A549 (cell line): ENCODE measurements at regions not wholly inside any gene's neighbourhood (a gene's known extent, or its start where the extent isn't known, plus 50 kb on each side); places are given as distances from the start of the nearest gene placed in this dataset.
"Not testable (repeated sequence)": the region's sequence is repeated elsewhere in the genome, so short reads cannot be mapped to it uniquely, and the experiment has no call there.

Experiments
- ATAC-seq, 2 experiments: fragments of 200-7000 bp in 1 of 2; fragments of >200 bp in 1 of 2; cut with Nextera tagmentation in 1 of 2; cut with Tn5 transposase in 1 of 2; 3 replicates each; pipeline versions ENCODE4 v1.8.0 to v1.9.1; 2018 to 2020; ENCODE audit warnings: mild to moderate bottlenecking in 1 of 2, moderate library complexity in 1 of 2
- CTCF ChIA-PET: fragments of 300-600 bp; sonication (Branson Sonifier 250); formaldehyde crosslinking; extraction: SDS; loops from one replicate; lab custom pipeline; 2021; ENCODE audit warnings: antibody characterized with exemption, inconsistent platforms; lab: Yijun Ruan, JAX
- POLR2A ChIA-PET: fragments of 350-600 bp; formaldehyde crosslinking; extraction: SDS; loops from one replicate; lab custom pipeline; 2021; ENCODE audit warnings: antibody characterized with exemption, inconsistent platforms; lab: Yijun Ruan, JAX
- DNase-seq, 2 experiments: peaks; one replicate each; pipeline versions ENCODE4 v3.0.0 to v3.0.0-alpha.2; 2011 to 2016; ENCODE audit warnings: low read depth in 1 of 2, low spot score in 1 of 2
- FAIRE-seq: peaks from 2 replicates; lab custom pipeline; 2011; peaks lifted over from hg19 to GRCh38; lab: Jason Lieb, UNC
- H3K27ac ChIP-seq, 2 experiments: fragments of >200 bp; sonication (Bioruptor Twin); formaldehyde crosslinking; 3 replicates each; pipeline ENCODE4 v1.5.1; 2016 to 2017
- H3K4me1 ChIP-seq: fragments of >200 bp; sonication (Bioruptor Twin); formaldehyde crosslinking; 3 replicates; pipeline ENCODE4 v1.6.1; 2016
- H3K4me2 ChIP-seq: fragments of >200 bp; sonication (Bioruptor Twin); formaldehyde crosslinking; 3 replicates; pipeline ENCODE4 v1.6.1; 2016
- H3K4me3 ChIP-seq: fragments of >200 bp; sonication (Bioruptor Twin); formaldehyde crosslinking; 3 replicates; pipeline ENCODE4 v1.5.1; 2016
- H3K9me3 ChIP-seq: fragments of >200 bp; sonication (Bioruptor Twin); formaldehyde crosslinking; 3 replicates; pipeline ENCODE4 v1.6.1; 2016
- CBX8 ChIP-seq: fragments of 200-600 bp; sonication (generic); IDR thresholded peaks from 2 replicates; pipeline ENCODE4 v1.6.1; 2016
- EHMT2 ChIP-seq: fragments of 200-600 bp; sonication (generic); IDR thresholded peaks from 2 replicates; pipeline ENCODE4 v1.6.1; 2016; ENCODE audit warnings: antibody characterized with exemption, low read depth, mild to moderate bottlenecking, moderate library complexity
- EP300 ChIP-seq, 2 experiments: fragments of >200 bp; sonication (Bioruptor Twin); formaldehyde crosslinking; IDR thresholded peaks; 2 replicates in 1 of 2; 3 replicates in 1 of 2; pipeline ENCODE4 v1.6.1; 2016 to 2017
- ESRRA ChIP-seq: fragments of 150-350 bp; IDR thresholded peaks from 2 replicates; pipeline ENCODE4 v1.6.1; 2014; ENCODE audit warnings: mild to moderate bottlenecking, low read length, borderline replicate concordance
- FOSL2 ChIP-seq, 2 experiments: fragments of 450-650 bp in 1 of 2; fragments of >200 bp in 1 of 2; sonication (Bioruptor Twin) in 1 of 2; formaldehyde crosslinking; IDR thresholded peaks; 2 replicates each; pipeline versions ENCODE4 v1.5.0 to v1.6.1; 2016 to 2020; ENCODE audit warnings: mild to moderate bottlenecking in 1 of 2, moderate library complexity in 1 of 2
- GATA3 ChIP-seq: IDR thresholded peaks from 2 replicates; pipeline ENCODE4 v1.6.1; 2012; ENCODE audit warnings: borderline replicate concordance
- HDAC2 ChIP-seq: fragments of 200-600 bp; sonication (generic); IDR thresholded peaks from 2 replicates; pipeline ENCODE4 v1.6.1; 2016
- HES2 ChIP-seq: fragments of >200 bp; sonication (Bioruptor Twin); formaldehyde crosslinking; IDR thresholded peaks from 2 replicates; pipeline ENCODE4 v1.6.1; 2016
- HOXB13 ChIP-seq: fragments of 250-450 bp; sonication (Bioruptor Pico); IDR thresholded peaks from 2 replicates; pipeline ENCODE4 v1.5.0; 2020; ENCODE audit warnings: low read depth, mild to moderate bottlenecking, moderate library complexity
- JUNB ChIP-seq: fragments of >200 bp; sonication (Bioruptor Twin); formaldehyde crosslinking; IDR thresholded peaks from 2 replicates; pipeline ENCODE4 v1.6.1; 2016
- KDM1A ChIP-seq: fragments of 200-600 bp; sonication (generic); IDR thresholded peaks from 2 replicates; pipeline ENCODE4 v1.6.1; 2016; ENCODE audit warnings: low read depth, mild to moderate bottlenecking
- MAFK ChIP-seq: fragments of 450-650 bp; IDR thresholded peaks from 2 replicates; pipeline ENCODE4 v1.6.1; 2014; ENCODE audit not compliant: partially characterized antibody
- MAZ ChIP-seq: fragments of 150-350 bp; IDR thresholded peaks from 2 replicates; pipeline ENCODE4 v1.6.1; 2014; ENCODE audit warnings: antibody characterized with exemption, low read depth, low read length, borderline replicate concordance
- MYC ChIP-seq: IDR thresholded peaks from 2 replicates; pipeline ENCODE4 v1.6.1; 2012; ENCODE audit warnings: mild to moderate bottlenecking, inconsistent platforms, low read length, improper control_type of control experiment, borderline replicate concordance
- NFE2L2 ChIP-seq: fragments of 150-350 bp; conservative IDR thresholded peaks from 2 replicates; pipeline ENCODE4 v1.6.1; 2014; ENCODE audit warnings: low read length
- NPAS2 ChIP-seq: fragments of 250-450 bp; sonication (Bioruptor Pico); IDR thresholded peaks from 2 replicates; pipeline ENCODE4 v1.8.0; 2022; ENCODE audit warnings: mild to moderate bottlenecking, moderate library complexity, borderline replicate concordance
- POLR2A ChIP-seq: IDR thresholded peaks from 2 replicates; pipeline ENCODE4 v1.6.1; 2012; ENCODE audit warnings: mild to moderate bottlenecking, low read length
- POLR2AphosphoS2 ChIP-seq: conservative IDR thresholded peaks from 2 replicates; pipeline ENCODE4 v1.6.1; 2012; ENCODE audit warnings: low read length, improper control_type of control experiment, inconsistent platforms
- RAD21 ChIP-seq, 2 experiments: fragments of >200 bp in 1 of 2; sonication (Bioruptor Twin) in 1 of 2; formaldehyde crosslinking in 1 of 2; IDR thresholded peaks in 1 of 2; conservative IDR thresholded peaks in 1 of 2; 2 replicates in 1 of 2; 3 replicates in 1 of 2; pipeline ENCODE4 v1.6.1; 2012 to 2018; ENCODE audit warnings: inconsistent platforms in 1 of 2
- RARB ChIP-seq: fragments of 250-450 bp; sonication (Bioruptor Pico); IDR thresholded peaks from 2 replicates; pipeline ENCODE4 v1.8.0; 2021; ENCODE audit warnings: mild to moderate bottlenecking, moderate library complexity
- SMC3 ChIP-seq: fragments of >200 bp; sonication (Bioruptor Twin); formaldehyde crosslinking; IDR thresholded peaks from 3 replicates; pipeline ENCODE4 v1.6.1; 2018; ENCODE audit warnings: inconsistent platforms
- SREBF2 ChIP-seq: fragments of 450-650 bp; IDR thresholded peaks from 2 replicates; pipeline ENCODE4 v1.6.1; 2014; ENCODE audit warnings: mild to moderate bottlenecking, moderate library complexity
- ZC3H11A ChIP-seq: fragments of 450-650 bp; IDR thresholded peaks from 2 replicates; pipeline ENCODE4 v1.6.1; 2014; ENCODE audit warnings: antibody characterized with exemption, mild to moderate bottlenecking
- ZNF302 ChIP-seq: fragments of 250-450 bp; sonication (Bioruptor Pico); IDR thresholded peaks from 2 replicates; pipeline ENCODE4 v1.9.0; 2021; ENCODE audit warnings: inconsistent platforms, mild to moderate bottlenecking, moderate library complexity
- ZSCAN20 ChIP-seq: fragments of 250-450 bp; sonication (Bioruptor Pico); IDR thresholded peaks from 2 replicates; pipeline ENCODE4 v1.8.0; 2022; ENCODE audit warnings: mild to moderate bottlenecking, moderate library complexity
- WGBS: methylation state at CpG from one replicate; pipeline ENCODE4 v1.1.6; 2017; ENCODE audit errors: missing lambda C conversion rate; 5-methylcytosine and 5-hydroxymethylcytosine counted together

DNA sequence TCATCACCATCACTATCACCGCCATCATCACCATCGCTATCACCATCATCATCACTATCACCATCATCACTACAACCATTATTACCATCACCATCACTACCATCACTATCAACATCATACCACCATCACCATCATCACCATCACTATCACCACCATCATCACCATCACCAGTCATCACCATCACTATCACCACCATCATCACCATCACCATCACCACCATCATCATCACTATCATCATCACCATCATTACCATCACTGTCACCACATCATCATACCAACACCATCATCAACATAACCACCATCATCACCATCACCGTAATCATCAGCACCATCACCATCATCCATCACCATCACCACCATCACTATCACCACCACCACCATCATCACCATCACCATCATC lies 213.8 kb downstream of the ALG10 start (continued):
- no peak for TF ChIP-seq CBX8
- TF ChIP-seq MAZ = no peak
- TF ChIP-seq HDAC2 = no peak
- TF ChIP-seq SMC3 = no peak

DNA sequence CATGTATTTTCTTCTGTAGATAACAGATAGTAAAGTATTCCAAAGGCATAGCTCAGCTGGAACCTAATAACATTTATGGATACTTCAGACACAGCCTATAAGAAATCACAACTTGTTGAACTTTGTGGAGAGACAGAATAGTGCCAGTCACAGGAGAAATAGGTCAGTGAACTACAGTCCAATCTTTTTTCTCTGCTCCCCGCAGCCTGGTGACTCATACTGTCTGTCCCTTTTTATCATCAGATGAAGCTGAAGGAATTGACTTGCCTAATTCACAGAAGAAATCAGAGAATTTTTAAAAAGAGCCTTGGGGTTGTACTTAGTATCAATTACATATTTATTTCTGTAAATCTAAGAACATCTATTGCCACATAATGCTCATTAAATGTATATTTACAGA lies 222.3 kb downstream of the ALG10 start:
- POLR2A ChIA-PET = no interaction called here

GRCh38 chr12:34249271-34249670 lies 227.0 kb downstream of the ALG10 start:
- Histone ChIP-seq H3K4me3 (no peak overlapping the region), H3K9me3 (no peaks in the 10 kb centered on the region), H3K4me1 (no peaks in the 10 kb centered on the region), H3K4me2 (no peak overlapping the region), H3K27ac (no peak overlapping the region)
- FAIRE-seq = no peak
- ChIA-PET POLR2A (no interaction called here), CTCF (no interaction called here)
- no peak for TF ChIP-seq MYC
- TF ChIP-seq EHMT2 = no peak
- TF ChIP-seq KDM1A = no peak
- no peak for TF ChIP-seq POLR2AphosphoS2
- no peak for TF ChIP-seq MAZ
- no peak for TF ChIP-seq POLR2A
- no peak for TF ChIP-seq HES2
- TF ChIP-seq EP300 (IDR thresholded peaks at IDR 0.05) = no peak
- no peak for TF ChIP-seq RARB (CRISPR knock-in tag)
- no peak for TF ChIP-seq JUNB
- no peak for TF ChIP-seq GATA3
- TF ChIP-seq SREBF2 = no peak
- no peak for TF ChIP-seq NFE2L2
- no peak for TF ChIP-seq ESRRA
- TF ChIP-seq NPAS2 (CRISPR knock-in tag) = no peak
- TF ChIP-seq RAD21 (conservative IDR thresholded peaks at IDR 0.05 in 1 of 2, IDR thresholded peaks at IDR 0.05 in 1 of 2) = no peak
- TF ChIP-seq ZNF302 (CRISPR knock-in tag) = no peak
- no peak for TF ChIP-seq FOSL2 (IDR thresholded peaks at IDR 0.05)
- TF ChIP-seq FOSL2 (CRISPR knock-in tag; IDR thresholded peaks at IDR 0.05) = no peak
- no peak for DNase-seq
- WGBS = 70% methylated on average over 9 of the region's 9 CpGs
- no peak for ATAC-seq

More for the DNA sequence above, 222.3 kb downstream of the ALG10 start:
- TF ChIP-seq MAFK = no peak
- no peak for TF ChIP-seq HOXB13 (CRISPR knock-in tag)
- no peak for TF ChIP-seq ESRRA
- TF ChIP-seq ZSCAN20 = no peak
- no peak for TF ChIP-seq FOSL2 (IDR thresholded peaks at IDR 0.05)
- peak; percentile 8; the same call in 1 of the 2 replicates for TF ChIP-seq FOSL2 (CRISPR knock-in tag; IDR thresholded peaks at IDR 0.05)
- TF ChIP-seq HDAC2 = no peak
- no peak overlapping the region for H3K4me2 ChIP-seq
- FAIRE-seq (no peak), DNase-seq (no peak), ATAC-seq (no peak; a peak in 1 of 6 replicates)
- no peak overlapping the region for H3K4me3 ChIP-seq
- H3K27ac ChIP-seq = no peak overlapping the region
- no peaks in the 10 kb centered on the region for H3K9me3 ChIP-seq
- CTCF ChIA-PET = no interaction called here
- H3K4me1 ChIP-seq = no peaks in the 10 kb centered on the region
- 3% methylated on average over 1 of the region's 1 CpG for WGBS

GRCh38 chr12:34251879-34252278 lies 229.6 kb downstream of the ALG10 start:
- POLR2A ChIA-PET = not testable (repeated sequence)
- peak; percentile 79 for TF ChIP-seq ZC3H11A
- TF ChIP-seq, all 56 proteins: peak for 1; not testable (repeated sequence) for 55
- H3K4me1 ChIP-seq, DNase-seq, H3K4me3 ChIP-seq, ATAC-seq, FAIRE-seq, H3K9me3 ChIP-seq, H3K27ac ChIP-seq, H3K4me2 ChIP-seq: not testable (repeated sequence)
- CTCF ChIA-PET = interaction anchor here (0.6 kb wide), 1 partner anchor 60 kb away, joined by 3 read pairs; no protein-coding TSS in a partner anchor
- WGBS = 57% methylated on average over 4 of the region's 4 CpGs
